GM18873 (cell line): ENCODE measurements at regions not wholly inside any gene's neighbourhood (a gene's known extent, or its start where the extent isn't known, plus 50 kb on each side); places are given as distances from the start of the nearest gene placed in this dataset.

ENCODE experiments used
- ATAC-seq: cut with Tn5 transposase; IDR thresholded peaks from one replicate; pipeline ENCODE4 v1.9.1; 2021; ENCODE audit warnings: mild to moderate bottlenecking, moderate library complexity, moderate number of reproducible peaks; ENCODE audit not compliant: unreplicated experiment, low FRiP score

DNA sequence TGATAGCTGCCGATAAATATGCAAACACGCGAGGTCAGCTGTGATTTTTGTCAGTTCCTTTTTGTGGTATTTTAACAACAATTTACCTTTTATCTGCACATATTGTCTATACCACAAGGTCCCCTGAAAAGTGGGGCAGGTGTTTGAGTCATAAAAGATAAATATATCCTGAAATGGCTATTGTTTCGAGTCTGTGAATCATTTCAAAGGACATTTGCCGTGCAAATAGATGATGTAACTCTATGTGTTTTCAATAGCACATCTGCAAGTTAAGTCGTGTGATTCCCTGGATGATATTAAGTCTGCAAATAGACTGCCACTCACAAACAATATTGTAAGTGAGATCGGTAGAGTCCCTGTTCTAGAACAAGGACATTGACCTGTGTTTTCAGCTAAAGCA is 193.0 kb upstream of the PITRM1 start:
- ATAC-seq: no peak

DNA sequence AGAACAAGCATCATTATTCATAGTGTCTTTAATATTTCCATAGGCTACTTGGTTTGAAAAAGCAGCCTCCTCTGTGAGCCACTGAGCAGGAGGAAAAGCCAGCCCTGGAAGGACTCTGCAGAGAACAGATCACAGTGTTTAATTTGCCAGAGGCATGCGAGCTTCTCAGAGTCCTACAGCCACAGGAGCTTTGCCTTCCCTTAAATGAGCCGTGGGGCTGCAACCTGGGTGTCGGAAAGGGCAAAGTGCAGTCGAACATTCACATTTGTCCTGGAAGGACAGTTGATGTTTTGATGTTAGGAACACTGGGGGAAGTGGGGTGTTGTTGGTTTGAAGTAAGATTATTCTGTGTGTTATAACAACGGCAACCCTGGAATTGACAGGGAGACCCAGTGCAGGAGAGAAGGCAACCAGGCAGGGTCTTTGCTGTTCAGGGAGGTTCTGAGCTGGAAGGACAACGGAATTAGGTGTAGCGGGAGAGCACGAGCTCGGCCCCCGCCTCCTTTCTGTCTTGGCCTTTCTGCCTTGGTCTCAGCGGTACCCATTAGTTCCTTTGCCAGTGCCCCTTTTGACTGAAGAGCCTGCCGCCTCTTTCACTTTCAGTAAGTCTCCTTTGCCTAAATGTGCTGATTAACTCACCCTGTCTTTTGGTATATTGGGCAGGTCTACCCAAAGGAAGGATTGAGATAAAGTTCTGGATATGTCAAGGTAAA is 192.3 kb upstream of the PITRM1 start:
- no peak for ATAC-seq

DNA sequence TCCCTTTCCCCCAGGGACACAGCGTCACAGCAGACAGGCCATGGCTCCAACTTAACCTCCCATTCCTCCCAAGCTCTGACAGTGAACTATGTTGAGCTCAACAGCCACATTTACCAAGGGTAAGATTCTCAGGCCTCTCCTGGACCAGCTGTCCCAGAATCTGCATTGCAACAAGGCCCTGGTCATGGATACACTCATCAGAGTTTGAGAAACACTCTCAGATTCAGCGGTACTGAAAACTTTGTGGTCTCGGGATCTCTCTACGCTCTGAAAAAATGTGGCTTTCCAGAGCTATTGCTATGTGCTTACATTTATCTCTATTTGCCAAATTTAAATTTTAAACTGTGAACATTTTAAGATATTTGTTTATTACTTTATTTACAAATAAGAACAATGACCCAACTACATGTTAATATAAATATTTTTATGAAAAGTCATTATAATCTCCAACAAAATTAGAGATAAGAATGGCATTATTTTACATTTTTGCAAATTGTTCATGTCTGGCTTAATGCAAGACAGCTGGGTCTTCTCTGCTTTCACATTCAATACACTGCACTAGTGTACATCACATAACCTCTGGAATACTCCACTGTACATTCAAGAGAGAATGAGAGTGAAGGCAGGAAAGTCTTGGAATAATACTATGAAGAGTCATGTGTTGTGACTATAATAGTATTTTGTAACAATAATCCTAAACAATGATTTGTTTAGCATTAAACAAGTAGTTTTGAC is 190.9 kb upstream of the PITRM1 start:
- ATAC-seq: no peak

DNA sequence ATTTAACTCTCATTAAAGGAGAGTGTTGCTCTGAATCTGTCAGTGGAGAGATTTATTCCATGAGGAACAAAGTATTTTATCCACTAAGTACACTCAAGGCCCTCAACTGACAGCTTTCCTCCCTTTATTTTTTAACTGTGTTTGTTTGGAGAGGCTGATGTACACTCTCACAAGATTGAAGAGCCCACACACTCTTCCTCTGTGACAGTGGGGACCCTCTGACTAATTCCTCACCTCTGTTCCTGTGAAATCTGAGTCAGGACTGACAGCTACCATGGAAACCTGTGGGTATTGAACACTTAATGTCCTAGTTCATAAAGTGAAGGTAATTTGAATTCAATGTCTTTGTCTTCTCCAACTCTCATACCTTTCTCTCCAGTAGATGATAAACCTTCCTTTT is 189.8 kb upstream of the PITRM1 start:
- ATAC-seq: no peak

DNA sequence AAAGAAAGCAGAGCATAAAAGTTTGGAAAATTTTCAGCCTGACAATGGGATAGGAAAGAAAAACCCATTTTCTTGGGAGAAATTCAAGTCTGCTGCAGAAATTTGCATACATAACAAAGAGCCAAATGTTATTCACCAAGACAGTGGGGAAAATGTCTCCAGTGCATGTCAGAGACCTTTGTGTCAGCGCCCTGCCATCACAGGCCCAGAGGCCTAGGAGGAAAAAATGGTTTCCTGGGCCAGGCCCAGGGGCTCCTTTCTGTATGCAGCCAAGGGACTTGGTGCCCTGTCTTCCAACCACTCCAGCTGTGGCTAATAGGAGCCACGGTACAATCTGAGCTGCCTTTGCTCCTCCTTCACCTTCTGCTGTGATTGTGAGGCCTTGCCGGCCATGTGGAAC is 189.1 kb upstream of the PITRM1 start:
- ATAC-seq: no peak

DNA sequence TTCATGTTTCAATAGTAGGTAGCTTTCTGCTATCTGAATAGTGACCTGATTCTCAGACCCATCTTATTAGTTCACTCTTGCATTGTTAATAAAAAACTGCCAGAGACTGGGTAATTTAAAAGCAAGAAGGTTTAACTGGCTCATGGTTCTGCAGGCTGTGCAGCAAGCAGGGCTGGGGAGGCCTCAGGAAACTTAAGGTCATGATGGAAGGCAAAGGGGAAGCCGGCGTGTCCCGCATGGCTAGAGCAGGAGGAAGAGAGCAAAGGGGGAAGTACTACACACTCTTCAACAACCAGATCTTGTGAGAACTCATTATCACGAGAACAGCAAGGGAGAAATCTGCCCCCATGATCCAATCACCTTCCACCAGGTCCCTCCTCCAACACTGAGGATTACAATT is 185.2 kb upstream of the PITRM1 start:
- ATAC-seq: no peak

DNA sequence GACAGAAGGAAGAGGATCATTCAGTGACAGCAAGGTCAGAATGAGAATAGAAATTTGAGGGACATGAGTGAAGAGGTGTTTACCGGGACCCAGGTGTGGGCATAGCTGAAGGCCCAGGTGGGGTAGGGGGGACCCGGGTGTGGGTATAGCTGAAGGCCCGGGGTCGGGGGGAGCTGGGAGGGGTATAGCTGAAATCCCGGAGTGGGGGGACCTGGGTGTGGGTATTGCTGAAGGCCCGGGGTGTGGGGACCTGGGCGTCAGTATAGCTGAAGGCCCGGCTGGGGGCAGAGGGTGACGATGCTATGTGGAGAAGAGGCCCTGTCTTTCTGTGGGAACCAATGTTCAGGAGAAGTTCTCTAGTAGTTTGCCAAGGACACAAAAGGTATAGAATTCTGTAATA is 183.0 kb upstream of the PITRM1 start:
- ATAC-seq: no peak

DNA sequence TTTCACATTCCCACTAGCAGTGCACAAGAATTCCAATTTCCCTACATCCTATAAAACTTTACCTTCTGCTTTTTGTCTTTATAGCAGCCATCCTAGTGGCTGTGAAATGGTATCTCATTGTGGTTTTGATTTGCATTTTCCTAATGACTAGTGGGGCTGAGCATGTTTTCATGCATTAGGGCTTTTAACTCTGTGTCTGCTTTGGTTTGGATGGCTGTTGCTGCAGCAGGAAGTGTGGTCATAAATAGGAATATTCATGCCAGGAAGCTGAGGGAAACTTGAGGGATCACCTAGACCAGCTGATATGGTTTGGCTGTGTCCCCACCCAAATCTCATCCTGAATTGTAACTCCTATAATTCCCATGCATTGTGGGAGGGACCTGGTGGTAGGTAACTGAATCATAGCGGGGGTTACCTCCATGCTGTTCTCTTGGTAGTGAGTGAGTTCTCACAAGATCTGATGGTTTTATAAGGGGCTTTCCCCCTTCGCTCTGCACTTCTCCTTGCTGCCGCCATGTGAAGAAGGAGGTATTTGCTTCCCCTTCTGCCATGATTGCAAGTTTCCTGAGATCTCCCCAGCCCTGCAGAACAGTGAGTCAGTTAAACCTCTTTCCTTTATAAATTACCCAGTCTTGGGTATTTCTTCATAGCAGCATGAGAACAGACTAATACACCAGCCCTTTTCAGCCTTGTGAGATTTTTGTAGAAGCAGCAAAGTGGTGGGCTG is 181.8 kb upstream of the PITRM1 start:
- no peak for ATAC-seq

DNA sequence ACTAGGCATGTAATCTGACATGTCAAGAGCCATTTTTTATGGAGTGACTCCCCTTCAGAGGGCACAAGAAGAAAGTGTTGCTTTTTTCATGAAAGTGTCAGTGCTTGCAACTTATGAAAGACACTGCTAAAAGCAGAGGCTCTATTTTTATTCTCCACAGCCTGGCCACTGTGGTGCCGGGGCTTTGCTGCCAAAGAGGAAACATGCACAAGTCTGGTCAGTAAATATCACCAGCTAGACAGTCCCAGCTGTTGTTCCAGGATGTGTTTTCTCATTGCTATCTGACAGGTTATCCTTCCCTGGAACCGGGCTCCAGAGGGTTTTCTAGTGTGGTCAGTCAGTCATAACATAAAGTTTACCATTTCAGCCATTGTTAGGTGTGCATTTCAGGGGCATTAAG is 180.7 kb upstream of the PITRM1 start:
- ATAC-seq: no peak

DNA sequence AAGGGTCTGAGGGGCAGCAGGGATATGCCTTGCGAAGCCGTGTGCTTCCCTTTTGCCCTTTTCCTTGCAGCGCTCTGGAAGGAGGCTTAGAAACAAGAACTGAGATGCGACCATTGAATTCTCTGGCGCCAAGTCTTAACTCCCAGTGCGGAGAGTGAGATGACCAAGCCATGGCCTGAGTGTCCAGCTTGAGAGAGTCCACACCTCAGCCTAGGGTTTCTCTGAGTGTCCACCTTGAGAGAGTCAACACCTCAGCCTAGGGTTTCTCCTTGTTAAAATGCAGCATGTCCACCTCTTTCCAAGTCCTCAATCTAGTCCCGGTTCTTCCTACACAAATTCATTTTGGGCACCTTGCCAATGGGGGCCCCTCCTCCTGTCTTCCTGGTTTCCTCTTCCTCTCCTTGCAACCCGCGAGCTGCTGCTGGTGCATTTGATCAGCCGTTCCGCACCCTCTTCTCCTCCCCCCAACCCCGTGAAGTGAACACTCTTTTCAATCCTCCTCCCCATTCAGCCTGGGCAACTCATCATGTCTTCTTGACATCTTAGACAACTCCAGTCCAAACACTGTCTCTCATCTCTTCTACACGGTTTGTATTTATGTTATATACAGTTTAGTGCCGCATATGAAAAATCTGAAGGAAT is 178.2 kb upstream of the PITRM1 start:
- no peak for ATAC-seq

DNA sequence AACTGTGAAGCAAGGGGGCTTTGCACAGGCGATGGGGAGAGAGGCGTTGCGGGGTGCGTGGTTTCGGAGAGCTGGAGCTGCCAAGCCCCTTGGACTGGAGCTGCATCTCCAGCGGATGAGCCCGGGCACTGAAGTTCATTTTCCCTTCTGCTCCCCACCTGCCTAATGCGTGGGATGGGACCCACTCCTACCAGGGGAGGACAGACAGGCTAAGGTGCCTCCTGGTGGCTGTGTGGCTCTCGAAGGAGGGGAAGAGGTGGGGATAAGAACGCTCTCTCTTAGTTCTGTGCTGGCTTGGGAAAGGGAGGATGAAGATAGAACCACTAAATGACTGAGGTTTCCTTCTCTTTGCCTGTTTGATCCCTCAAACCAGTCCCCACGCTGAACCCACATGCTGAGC is 177.6 kb upstream of the PITRM1 start:
- no peak for ATAC-seq

DNA sequence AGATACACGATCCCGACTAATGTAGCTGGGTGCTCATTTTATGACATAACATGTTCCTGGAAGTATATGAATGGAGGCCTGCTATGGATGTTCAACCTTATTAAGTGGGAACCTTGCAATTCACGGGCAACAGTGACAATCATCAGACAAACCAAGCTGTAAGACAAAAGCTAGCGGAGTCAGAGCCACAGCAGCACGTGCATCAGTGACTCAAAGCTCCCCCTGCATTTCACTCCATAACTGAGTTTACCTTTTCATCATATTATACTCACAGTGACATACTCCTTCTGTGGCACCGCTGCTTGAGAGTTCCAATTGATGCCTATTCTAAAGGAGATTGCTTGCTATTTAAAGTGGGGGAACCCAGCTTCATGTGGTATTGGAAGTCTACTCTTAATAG is 176.0 kb upstream of the PITRM1 start:
- no peak for ATAC-seq

DNA sequence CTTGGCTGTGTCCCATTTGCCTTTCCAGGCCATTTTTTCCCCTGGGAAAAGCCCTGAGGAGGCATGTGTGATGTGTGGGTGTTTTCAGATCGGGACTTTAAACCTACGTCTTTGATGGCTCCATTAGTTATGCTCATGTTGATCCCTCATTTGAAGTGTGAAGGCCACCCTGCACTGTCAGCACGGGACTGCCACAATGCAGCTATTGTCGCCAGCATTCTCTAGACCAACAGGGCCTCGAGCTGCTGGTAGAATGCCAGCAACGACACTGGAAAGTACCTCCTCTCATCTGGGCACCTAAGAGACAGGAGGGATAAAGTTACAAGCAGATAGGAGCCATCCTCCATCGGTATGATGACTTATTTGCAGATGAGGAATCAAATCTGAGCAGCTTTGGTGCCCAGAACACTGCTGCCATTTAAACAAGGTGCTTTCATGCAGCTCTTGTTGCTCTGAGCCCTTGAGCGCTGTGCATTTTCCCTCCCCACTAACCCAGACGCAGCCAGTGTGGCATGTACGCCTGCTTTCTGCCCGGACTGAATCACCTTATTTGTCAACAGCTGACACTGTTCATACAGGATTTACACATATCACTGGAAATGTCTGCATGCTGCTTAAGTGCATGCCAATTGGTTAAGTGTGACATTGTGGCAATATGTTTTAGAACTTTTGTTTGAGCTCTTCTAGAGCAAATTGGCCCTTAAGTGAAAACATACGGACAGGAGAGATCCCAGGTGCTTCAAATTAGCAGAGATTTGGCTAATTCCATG is 175.0 kb upstream of the PITRM1 start:
- no peak for ATAC-seq

DNA sequence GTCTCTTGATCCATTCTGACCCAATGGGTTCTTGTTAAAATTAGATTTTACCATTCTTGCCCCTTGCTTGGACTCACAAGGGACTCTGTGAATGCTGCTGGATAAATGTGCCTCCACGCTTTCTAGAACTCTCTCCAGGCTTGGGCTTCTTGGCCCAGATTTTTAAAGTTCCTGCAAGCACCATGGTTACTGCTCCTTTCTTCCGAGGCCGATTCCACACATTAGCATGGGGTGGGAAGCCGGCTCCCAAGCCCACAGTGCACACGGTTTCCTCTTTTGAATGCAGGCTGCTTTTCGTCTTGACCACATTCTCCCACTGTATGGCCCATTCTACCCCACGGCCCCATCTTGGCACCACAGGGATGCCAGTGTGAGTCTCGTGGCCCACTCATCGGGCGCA is 174.3 kb upstream of the PITRM1 start:
- no peak for ATAC-seq

DNA sequence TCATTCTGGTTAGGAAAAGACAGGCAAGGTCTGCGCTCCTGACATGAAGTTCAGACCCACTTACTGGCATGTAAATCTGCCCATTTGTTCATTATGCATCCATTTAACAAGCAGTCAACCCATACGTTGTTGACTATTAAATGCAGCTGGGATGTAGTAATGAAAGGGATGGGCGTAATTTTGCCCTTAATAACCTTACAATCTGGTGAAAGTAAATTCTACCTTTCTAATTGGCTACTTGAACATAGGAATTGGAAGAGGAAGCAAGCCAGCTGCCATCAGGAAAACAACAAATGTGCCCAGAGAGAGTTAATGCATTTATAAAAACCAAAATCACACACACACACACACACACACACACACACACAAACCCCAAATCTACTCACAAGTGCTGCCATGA is 170.2 kb upstream of the PITRM1 start:
- no peak for ATAC-seq

DNA sequence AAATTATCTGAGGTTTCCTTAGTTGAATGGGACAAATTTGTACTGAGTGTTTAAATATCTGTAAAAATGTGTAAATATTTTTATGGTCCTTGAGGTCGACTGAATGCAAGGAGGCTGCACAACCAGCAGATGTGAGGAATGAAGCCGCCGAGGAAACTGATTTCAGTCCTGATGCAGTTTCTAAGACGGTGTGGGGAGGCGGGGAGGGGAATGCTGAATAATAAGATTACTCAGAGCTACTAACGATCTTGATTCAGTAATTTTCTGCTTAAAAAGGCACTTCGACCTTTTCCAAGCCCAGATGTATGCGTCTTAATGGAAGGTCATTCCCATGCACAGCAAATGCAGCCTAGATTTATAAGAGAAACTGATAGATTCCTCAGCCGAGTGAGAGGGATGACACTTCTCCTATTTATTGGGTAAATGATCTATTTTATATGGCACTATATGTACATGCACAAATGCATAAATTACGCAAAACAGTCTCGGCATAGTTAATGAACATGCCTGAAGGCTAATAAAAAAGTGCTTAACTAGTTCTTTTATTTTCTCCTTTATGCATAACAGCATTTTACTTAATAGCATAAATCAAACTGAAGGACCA is 167.6 kb upstream of the PITRM1 start:
- ATAC-seq: no peak

DNA sequence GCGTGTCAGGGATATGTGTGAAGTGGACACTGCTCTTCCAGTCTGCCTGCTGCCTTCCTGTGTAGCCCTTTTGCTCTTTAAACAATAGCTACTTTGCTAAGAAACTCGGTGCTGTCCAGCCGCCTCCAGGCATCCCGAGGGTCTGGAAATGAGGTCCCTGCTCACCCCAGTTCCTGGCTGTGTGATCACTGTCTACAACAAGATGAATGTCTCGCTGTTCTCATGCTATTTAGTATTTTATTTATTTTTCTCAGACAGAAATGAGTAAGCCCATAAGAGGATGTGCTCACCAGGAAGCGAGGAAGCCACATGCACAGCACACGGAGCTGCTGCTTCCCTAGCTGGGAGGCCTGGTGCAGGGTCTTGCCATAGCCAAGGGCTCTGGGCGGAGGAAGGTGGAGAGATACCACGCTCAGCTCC is 167.0 kb upstream of the PITRM1 start:
- no peak for ATAC-seq

DNA sequence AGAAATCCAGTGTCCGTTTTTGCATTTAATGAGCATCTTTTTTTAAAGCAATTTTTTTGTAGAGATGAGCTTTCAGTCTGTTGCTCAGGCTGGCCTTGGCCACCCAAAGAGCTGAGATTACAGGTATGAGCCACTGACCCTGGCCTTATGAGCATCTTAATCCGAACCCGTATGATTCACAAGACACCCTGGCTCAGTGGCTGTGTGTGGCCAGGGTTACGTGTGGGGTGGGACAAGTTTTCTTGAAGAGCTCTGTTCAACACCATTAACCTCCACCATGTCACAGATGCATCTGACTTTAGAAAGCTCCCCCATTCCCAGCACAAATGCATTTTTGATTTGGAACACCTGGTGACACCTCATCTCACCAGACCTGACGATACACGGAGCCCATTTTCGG is 166.5 kb upstream of the PITRM1 start:
- no peak for ATAC-seq

DNA sequence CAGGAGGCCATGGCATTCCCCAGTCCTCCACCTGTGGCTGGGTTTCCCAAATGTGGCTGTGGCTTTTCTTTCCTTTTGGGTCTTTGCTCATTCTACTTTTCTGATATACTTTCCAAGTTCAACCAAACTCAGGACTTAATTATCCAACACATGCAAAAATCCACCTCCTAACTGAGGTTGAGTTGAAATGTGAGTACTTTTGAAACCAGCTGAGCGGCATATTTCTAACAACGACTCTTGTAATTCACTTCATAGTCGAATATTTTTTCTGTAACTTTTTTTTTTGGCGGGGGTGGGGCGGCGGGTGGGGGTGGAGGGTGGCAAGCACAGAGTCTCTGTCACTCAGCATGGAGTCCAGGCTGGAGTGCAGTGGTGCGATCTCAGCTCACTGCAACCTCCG is 165.2 kb upstream of the PITRM1 start:
- ATAC-seq: no peak

DNA sequence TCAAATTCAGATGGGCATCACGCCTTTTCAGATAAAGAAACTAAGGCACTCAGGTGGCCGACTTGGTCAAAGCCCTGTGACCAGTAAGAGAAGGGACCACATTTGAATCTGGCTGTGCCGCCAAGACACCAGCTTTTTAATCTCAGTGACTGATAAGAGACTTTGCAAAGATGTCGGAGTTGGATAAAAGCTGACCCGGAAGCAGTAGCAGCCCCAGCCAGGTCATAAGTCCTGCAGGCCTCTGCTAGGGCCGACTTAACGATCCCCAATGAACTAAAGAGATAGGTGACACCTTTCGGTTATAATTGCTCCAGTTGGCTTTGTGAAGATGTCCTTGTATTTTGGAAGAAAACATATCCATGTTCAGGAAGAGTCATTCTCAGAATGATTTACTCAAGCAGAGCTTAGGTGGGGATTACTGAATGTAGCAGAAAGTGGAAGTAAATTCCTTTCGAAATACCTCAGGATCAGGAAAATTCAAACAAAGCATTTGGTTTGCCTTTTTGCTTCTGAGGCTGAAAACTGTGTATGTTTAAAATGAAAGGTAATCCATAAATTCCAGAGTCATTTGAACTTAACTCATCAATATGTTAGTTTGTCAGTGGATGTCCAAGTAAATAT is 164.2 kb upstream of the PITRM1 start:
- no peak for ATAC-seq
